ENCODE measurements at regions not wholly inside any gene's neighbourhood (a gene's known extent, or its start where the extent isn't known, plus 50 kb on each side); places are given as distances from the start of the nearest gene placed in this dataset.
A peak's percentile ranks its signal among the peaks of the same experiment; 100 is the strongest.

- peaks cover 13 to 22% of the 10 kb centered on the region in 2 donors for H3K9me3 Mint-ChIP-seq
- ATAC-seq = no peak
Measured at GRCh38 chr4:4598851-4599411, 57.1 kb upstream of the STX18 start.

GRCh38 chr4:4596720-4597119 is 54.9 kb upstream of the STX18 start:
- H3K9me3 Mint-ChIP-seq = peaks cover 21 to 31% of the 10 kb centered on the region in 2 donors
- ATAC-seq (no peak), DNase-seq (ENCODE audit: low spot score in 2 of 2) (no peak)
- H3K27ac Mint-ChIP-seq = no peak overlapping the region
- peaks cover 42 to 46% of the 10 kb centered on the region in 2 donors for H3K36me3 Mint-ChIP-seq

More at GRCh38 chr4:4598851-4599411, 57.1 kb upstream of the STX18 start:
- Mint-ChIP-seq H3K27ac (peak overlapping the region in 1 of 2 donors; percentile 13), H3K36me3 (peaks cover 29 to 36% of the 10 kb centered on the region in 2 donors)
- DNase-seq (ENCODE audit: low spot score in 2 of 2) = no peak

DNA sequence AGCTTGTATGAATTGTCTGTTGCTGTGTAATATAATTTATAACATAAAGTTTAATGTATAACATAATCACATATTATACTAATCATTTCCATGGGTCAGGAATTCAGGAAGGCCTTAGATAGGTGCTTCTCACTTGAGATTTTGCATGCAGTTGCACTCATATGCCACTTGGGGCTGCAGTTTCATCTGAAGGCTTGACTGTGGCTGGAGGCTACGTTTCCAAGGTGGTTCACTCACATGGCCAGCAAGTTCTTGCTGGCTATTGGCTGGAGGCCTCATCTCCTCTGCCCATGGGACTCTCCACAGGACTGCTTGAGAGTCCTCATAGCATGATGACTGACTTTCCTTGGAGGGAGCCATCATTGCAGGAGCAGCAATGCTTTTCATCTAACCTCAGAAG is 53.4 kb upstream of the STX18 start:
- Mint-ChIP-seq H3K27ac (no peak overlapping the region), H3K9me3 (peaks cover 21 to 31% of the 10 kb centered on the region in 2 donors), H3K36me3 (peaks cover 39 to 46% of the 10 kb centered on the region in 2 donors)
- no peak for DNase-seq (ENCODE audit: low spot score in 2 of 2)
- ATAC-seq = no peak

GRCh38 chr4:4594285-4594920 is 52.6 kb upstream of the STX18 start:
- DNase-seq (ENCODE audit: low spot score in 2 of 2) = no peak
- ATAC-seq = no peak
- peaks cover 21 to 31% of the 10 kb centered on the region in 2 donors for H3K9me3 Mint-ChIP-seq
- no peak overlapping the region for H3K27ac Mint-ChIP-seq
- peaks cover 36 to 46% of the 10 kb centered on the region in 2 donors for H3K36me3 Mint-ChIP-seq

- Mint-ChIP-seq H3K36me3 (peaks cover 36 to 46% of the 10 kb centered on the region in 2 donors), H3K9me3 (peaks cover 21 to 31% of the 10 kb centered on the region in 2 donors), H3K27ac (no peak overlapping the region)
- ATAC-seq (no peak), DNase-seq (ENCODE audit: low spot score in 2 of 2) (no peak)
Measured at GRCh38 chr4:4593596-4594284, 51.9 kb upstream of the STX18 start.

- H3K36me3 Mint-ChIP-seq = peaks cover 36 to 46% of the 10 kb centered on the region in 2 donors
- H3K27ac Mint-ChIP-seq = no peak overlapping the region
- ATAC-seq = no peak
- DNase-seq (ENCODE audit: low spot score in 2 of 2) = no peak
- H3K9me3 Mint-ChIP-seq = peaks cover 21 to 31% of the 10 kb centered on the region in 2 donors
Measured at GRCh38 chr4:4592414-4592813, 50.6 kb upstream of the STX18 start.
